WERI-Rb-1 (cell line): ENCODE measurements at regions not wholly inside any gene's neighbourhood (a gene's known extent, or its start where the extent isn't known, plus 50 kb on each side); places are given as distances from the start of the nearest gene placed in this dataset.

Experiments used
- DNase-seq: peaks from one replicate; pipeline ENCODE4 v3.0.0-alpha.2; 2020
- H3K27ac ChIP-seq: fragments of 250-450 bp; sonication (Bioruptor Pico); 2 replicates; pipeline ENCODE4 v1.5.1; 2020; ENCODE audit warnings: mild to moderate bottlenecking, moderate library complexity
- H3K27me3 ChIP-seq: fragments of 250-450 bp; sonication (Bioruptor Pico); 2 replicates; pipeline ENCODE4 v1.5.1; 2021; ENCODE audit warnings: mild to moderate bottlenecking, low read depth, moderate library complexity; ENCODE audit not compliant: insufficient read depth, severe bottlenecking
- H3K36me3 ChIP-seq: fragments of 250-450 bp; sonication (Bioruptor Pico); 2 replicates; pipeline ENCODE4 v1.5.1; 2020; ENCODE audit warnings: mild to moderate bottlenecking, moderate library complexity
- H3K4me3 ChIP-seq: 2 replicates; pipeline ENCODE4 v1.5.1; 2011; ENCODE audit warnings: low read depth, mild to moderate bottlenecking, control low read depth, low read length
- H3K9me3 ChIP-seq: fragments of 250-450 bp; sonication (Bioruptor Pico); 2 replicates; pipeline ENCODE4 v1.5.1; 2021; ENCODE audit warnings: mild to moderate bottlenecking, moderate library complexity; ENCODE audit not compliant: severe bottlenecking
- CTCF ChIP-seq: IDR thresholded peaks from 2 replicates; pipeline ENCODE4 v1.5.1; 2011; ENCODE audit warnings: low read depth, mild to moderate bottlenecking, control low read depth, inconsistent platforms, low read length

- no peak for DNase-seq
- Histone ChIP-seq H3K9me3 (peaks cover 8% of the 10 kb centered on the region), H3K27me3 (no peaks in the 10 kb centered on the region), H3K4me3 (no peak overlapping the region), H3K36me3 (no peaks in the 10 kb centered on the region), H3K27ac (no peak overlapping the region)
- TF ChIP-seq CTCF = no peak
Observed at GRCh38 chr18:39802648-39803229, 2152.3 kb upstream of the PIK3C3 start.

GRCh38 chr18:39801848-39802247 lies 2153.2 kb upstream of the PIK3C3 start:
- H3K27ac ChIP-seq = no peak overlapping the region
- no peaks in the 10 kb centered on the region for H3K27me3 ChIP-seq
- no peak for DNase-seq
- no peak for TF ChIP-seq CTCF
- H3K36me3 ChIP-seq = no peaks in the 10 kb centered on the region
- H3K9me3 ChIP-seq = peaks cover 8% of the 10 kb centered on the region
- H3K4me3 ChIP-seq = no peak overlapping the region

- Histone ChIP-seq H3K36me3 (no peaks in the 10 kb centered on the region), H3K27me3 (no peaks in the 10 kb centered on the region), H3K27ac (no peak overlapping the region), H3K4me3 (no peak overlapping the region), H3K9me3 (peaks cover 8% of the 10 kb centered on the region)
- no peak for TF ChIP-seq CTCF
- no peak for DNase-seq
Observed at GRCh38 chr18:39801010-39801409, 2154.0 kb upstream of the PIK3C3 start.

- no peak overlapping the region for H3K4me3 ChIP-seq
- no peaks in the 10 kb centered on the region for H3K27me3 ChIP-seq
- no peak overlapping the region for H3K27ac ChIP-seq
- H3K36me3 ChIP-seq = no peaks in the 10 kb centered on the region
- no peak for DNase-seq
- TF ChIP-seq CTCF = no peak
- H3K9me3 ChIP-seq = peaks cover 8% of the 10 kb centered on the region
Observed at GRCh38 chr18:39799006-39799405, 2156.0 kb upstream of the PIK3C3 start.

GRCh38 chr18:39796393-39796792 lies 2158.6 kb upstream of the PIK3C3 start:
- H3K9me3 ChIP-seq = peaks cover under 1% of the 10 kb centered on the region
- H3K27ac ChIP-seq = no peak overlapping the region
- no peak overlapping the region for H3K4me3 ChIP-seq
- no peaks in the 10 kb centered on the region for H3K36me3 ChIP-seq
- DNase-seq = no peak
- no peak for TF ChIP-seq CTCF
- H3K27me3 ChIP-seq = no peaks in the 10 kb centered on the region

GRCh38 chr18:39795350-39795749 lies 2159.7 kb upstream of the PIK3C3 start:
- Histone ChIP-seq H3K27me3 (no peaks in the 10 kb centered on the region), H3K4me3 (no peak overlapping the region), H3K36me3 (no peaks in the 10 kb centered on the region), H3K27ac (no peak overlapping the region), H3K9me3 (no peaks in the 10 kb centered on the region)
- no peak for DNase-seq
- no peak for TF ChIP-seq CTCF
